ENCODE measurements at regions not wholly inside any gene's neighbourhood (a gene's known extent, or its start where the extent isn't known, plus 50 kb on each side); places are given as distances from the start of the nearest gene placed in this dataset.

GRCh38 chr7:382043-382400, 92.1 kb downstream of the FOXL3 start:
- TF ChIP-seq FOS (IDR thresholded peaks at IDR 0.05; ENCODE audit: borderline replicate concordance, insufficient read depth, low read length) (no peak), POLR2AphosphoS5 (IDR thresholded peaks at IDR 0.05; ENCODE audit: insufficient read depth, low read depth, low read length) (no peak), MAX (IDR thresholded peaks at IDR 0.05; ENCODE audit: insufficient read depth, insufficient read length) (no peak), POLR2A (IDR thresholded peaks at IDR 0.05; ENCODE audit: low read depth, low read length) (no peak), CTCF (IDR thresholded peaks at IDR 0.05; ENCODE audit: extremely low read depth in 1 of 2, insufficient read depth in 1 of 2, low read depth in 1 of 2, low read length in 2 of 2) (no peak), GATA2 (IDR thresholded peaks at IDR 0.05; ENCODE audit: insufficient read depth, insufficient read length, low read depth, low read length) (no peak), JUN (IDR thresholded peaks at IDR 0.05; ENCODE audit: borderline replicate concordance, insufficient read depth, insufficient read length, low read depth) (no peak), MYC (IDR thresholded peaks at IDR 0.05; ENCODE audit: low read depth, low read length) (no peak), EZH2 (IDR thresholded peaks at IDR 0.05; ENCODE audit: borderline replicate concordance, low read depth, low read length, severe bottlenecking) (no peak)
- no peaks in the 10 kb centered on the region for H4K20me1 ChIP-seq (replicated peaks; ENCODE audit: control insufficient read depth, extremely low read depth, insufficient read depth, low read length)
- dilution Hi-C loops (cut with MboI; ENCODE audit: extremely low pct_ligation_motif_present, low sequenced_read_pairs) (no loop called here), intact Hi-C loops (cut with micrococcal nuclease) (no loop called here)
- peaks cover 20% of the 10 kb centered on the region for H3K4me1 ChIP-seq (ENCODE audit: control insufficient read depth, extremely low read depth, insufficient read depth, low read length)
- H3K9me1 ChIP-seq (replicated peaks; ENCODE audit: control insufficient read depth, extremely low read depth, insufficient read depth, low read length): no peaks in the 10 kb centered on the region
- POLR2A ChIA-PET: no interaction called here
- H3K4me3 ChIP-seq (replicated peaks in 1 of 3; ENCODE audit: insufficient read depth in 1 of 3, low read depth in 1 of 3, low read length in 3 of 3): no peak overlapping the region
- no peak for DNase-seq (ENCODE audit: low read depth, low spot score)
- H2AFZ ChIP-seq (ENCODE audit: low read depth, low read length): no peak overlapping the region
- H3K36me3 ChIP-seq (ENCODE audit: control insufficient read depth in 2 of 2, extremely low read depth in 1 of 2, insufficient read depth in 2 of 2, low read length in 2 of 2): no peaks in the 10 kb centered on the region
- H3K79me2 ChIP-seq (ENCODE audit: control insufficient read depth, insufficient read depth, low read length): no peaks in the 10 kb centered on the region
- H3K4me2 ChIP-seq (ENCODE audit: insufficient read depth, low read length): no peak overlapping the region
- no peaks in the 10 kb centered on the region for H3K9me3 ChIP-seq (replicated peaks; ENCODE audit: control insufficient read depth, insufficient read depth, low read length)
- peaks cover 0 to 17% of the 10 kb centered on the region in 2 experiments for H3K27me3 ChIP-seq (ENCODE audit: control insufficient read depth in 2 of 2, insufficient read depth in 2 of 2, low read length in 2 of 2)
- no peak for FAIRE-seq
- no peak overlapping the region for H3K27ac ChIP-seq (ENCODE audit: insufficient read depth, low read depth, low read length)
- CTCF ChIA-PET: interaction anchor here (1.3 kb wide), 1 partner anchor 49 kb away, joined by 4 read pairs; no protein-coding TSS in a partner anchor
- no TSS peak for BruUV-seq (replicated peaks)
- no peak overlapping the region for H3K9ac ChIP-seq (replicated peaks; ENCODE audit: extremely low read depth, insufficient read depth, low read length)

Data from endothelial cell of umbilical vein (primary cell).